ENCODE measurements at regions not wholly inside any gene's neighbourhood (a gene's known extent, or its start where the extent isn't known, plus 50 kb on each side); places are given as distances from the start of the nearest gene placed in this dataset.
"Not testable (repeated sequence)": the region's sequence is repeated elsewhere in the genome, so short reads cannot be mapped to it uniquely, and the experiment has no call there.

DNA sequence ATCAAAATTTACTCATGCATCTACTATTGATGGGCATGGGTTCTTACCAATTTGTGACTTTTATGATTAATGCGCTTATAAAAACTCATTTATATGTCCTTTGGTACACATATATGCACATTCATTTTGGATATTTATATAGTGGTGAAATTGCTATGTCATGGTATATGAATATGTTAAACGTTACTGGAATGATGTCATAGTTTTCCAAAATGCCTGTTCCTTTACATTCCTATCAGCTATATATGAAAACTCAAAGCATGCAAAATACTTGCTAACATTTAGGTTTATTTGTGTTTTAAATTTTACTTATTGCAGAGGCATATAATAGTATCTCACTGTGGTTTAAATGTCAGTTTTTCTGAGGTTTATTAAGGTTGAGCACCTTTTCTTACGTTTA is 1403.1 kb downstream of the HACE1 start:
- DNase-seq = no peak

DNA sequence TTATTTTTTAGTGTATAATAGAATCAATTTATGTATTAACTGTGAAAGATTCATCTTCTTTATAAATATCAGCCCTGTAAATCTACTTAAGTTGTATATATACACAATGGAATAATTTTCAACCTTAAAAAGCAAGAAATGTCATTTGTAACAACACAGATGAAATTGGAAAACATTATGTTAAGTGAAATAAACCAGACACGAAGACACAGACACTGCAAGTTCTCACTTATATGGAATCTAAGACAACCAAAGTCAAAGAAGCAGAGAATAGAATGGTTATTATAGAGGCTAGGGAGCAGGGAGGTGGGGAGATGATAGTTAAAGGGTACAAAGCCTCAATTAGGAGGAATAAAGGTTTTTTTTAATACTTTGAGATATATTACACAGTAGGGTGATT is 1404.4 kb downstream of the HACE1 start:
- DNase-seq = no peak

DNA sequence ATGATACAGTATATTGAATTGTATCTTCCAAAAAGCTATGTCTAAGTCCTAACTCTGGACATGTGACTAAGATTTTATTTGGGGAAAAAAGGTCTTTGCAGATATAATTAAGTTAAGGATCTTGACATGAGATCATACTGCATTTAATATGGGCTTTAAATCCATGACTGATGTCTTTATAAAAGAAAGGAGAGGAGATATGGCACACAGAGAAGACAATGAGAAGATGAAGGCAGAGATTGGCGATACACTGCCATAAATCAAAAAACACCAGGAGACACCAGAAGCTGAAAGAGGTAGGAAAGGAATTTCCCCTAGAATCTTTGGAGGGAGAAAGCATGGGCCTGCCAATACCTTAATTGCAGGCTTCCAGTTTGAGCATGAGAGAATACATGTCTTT is 1450.2 kb downstream of the HACE1 start:
- no peak for DNase-seq

DNA sequence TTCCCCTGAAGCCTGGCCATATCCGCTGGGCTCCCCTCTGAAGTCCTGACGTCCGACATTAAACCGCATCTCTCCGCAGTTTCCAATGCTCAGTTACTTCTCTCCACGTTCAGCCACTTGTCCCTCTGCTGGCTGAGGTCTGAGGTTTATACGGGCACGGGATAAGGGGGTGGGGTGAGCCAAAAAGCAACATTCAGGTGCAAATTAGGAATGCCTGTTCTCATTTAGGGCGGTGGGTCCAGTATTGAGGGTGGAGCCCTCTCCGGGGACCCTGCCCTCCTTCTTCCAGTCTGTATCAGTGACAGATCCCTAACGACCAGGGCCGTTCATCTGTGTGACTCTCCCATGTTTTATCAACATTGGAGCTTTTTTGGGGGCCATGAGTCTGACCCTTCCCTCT is 1454.4 kb downstream of the HACE1 start:
- DNase-seq = no peak

DNA sequence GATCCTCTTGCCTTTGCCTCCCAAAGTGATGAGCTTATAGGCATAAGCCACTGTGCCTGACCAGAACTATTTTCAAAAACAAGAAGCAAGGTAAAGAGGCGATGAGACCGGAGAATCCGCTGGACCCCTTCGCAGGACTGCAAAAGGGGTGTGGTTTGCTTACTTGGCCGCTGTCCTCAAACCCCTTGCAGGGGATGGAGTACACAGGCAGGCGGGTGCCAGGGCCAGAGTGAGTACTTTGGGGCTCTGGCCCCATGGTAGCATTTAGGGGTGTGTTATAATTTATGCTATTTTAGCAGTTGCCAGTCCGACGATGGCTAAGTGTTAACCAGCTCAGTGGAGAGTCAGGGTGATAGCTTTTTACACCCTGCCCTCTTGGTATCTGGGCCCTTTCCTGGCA is 1454.9 kb downstream of the HACE1 start:
- no peak for DNase-seq

DNA sequence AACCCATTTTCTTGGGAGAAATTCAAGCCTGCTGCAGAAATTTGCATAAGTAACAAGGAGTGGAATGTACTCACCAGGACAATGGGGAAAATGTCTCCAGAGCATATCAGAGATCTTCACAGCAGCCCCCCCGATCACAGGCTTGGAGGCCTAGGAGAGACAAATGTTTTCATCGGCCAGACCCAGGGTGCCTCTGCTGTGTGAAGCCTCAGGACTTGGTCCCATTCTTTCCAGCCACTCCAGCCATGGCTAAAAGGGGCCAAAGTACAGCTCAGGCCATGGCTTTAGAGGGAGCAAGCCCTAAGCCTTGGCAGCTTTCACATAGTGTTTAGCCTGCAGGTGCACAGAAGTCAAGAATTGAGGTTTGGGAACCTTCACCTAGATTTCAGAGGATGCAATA is 1463.0 kb downstream of the HACE1 start:
- DNase-seq = no peak

DNA sequence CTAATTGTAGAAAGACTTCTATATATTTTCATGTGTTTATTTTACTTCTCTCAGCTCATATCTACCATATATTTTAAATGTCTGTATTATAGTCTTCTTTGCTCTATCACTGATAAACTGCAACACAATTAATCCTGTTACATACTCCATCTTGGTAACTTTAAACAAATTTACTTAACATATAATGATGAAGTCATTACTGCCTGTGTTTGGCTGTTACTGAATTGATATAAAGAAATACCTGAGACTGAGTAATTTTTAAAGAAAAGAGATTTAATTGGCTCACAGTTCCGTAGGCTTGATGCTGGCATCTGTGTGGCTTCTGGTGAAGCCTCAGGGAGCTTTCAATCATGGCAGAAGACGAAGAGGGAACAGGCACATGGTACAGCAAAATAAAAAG is 1480.4 kb downstream of the HACE1 start:
- DNase-seq = no peak

DNA sequence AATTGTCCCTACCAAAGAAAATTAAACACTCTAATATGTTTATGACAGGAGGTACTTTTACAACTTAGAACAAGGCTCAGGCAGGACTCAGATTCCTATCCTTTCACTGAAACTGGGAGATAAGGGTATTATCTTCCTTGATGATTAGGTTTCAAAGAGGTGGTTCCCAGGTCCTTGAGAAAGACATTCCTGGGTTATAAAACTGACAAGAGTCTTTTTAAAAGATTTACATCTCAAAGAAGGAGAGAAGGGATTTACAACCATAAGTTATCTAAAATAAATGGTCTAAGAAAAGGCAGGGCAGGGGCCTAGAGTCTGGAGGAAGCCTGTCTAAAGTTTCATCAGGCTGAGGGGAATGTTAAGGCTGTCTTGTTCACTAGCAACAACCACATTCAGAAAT is 1492.5 kb downstream of the HACE1 start:
- no peak for DNase-seq

DNA sequence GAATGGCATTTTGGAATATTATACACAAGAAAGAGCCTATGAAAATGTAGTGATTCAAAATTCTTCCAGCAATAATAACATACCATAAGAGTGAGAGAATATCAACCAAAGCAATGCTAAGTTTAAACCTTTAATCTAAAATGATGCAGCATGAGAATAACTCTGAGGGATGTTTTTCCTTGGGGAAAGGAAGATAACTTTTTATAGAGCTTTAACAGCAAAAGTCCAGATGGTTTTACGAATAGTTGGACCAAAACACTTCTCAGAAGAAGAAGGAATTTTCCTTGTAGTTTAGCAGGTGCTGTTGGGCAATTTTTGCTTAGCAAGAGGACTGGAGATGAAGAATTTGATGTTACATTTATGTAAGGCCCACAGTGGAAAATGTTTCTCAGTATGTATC is 1503.2 kb downstream of the HACE1 start:
- no peak for DNase-seq

DNA sequence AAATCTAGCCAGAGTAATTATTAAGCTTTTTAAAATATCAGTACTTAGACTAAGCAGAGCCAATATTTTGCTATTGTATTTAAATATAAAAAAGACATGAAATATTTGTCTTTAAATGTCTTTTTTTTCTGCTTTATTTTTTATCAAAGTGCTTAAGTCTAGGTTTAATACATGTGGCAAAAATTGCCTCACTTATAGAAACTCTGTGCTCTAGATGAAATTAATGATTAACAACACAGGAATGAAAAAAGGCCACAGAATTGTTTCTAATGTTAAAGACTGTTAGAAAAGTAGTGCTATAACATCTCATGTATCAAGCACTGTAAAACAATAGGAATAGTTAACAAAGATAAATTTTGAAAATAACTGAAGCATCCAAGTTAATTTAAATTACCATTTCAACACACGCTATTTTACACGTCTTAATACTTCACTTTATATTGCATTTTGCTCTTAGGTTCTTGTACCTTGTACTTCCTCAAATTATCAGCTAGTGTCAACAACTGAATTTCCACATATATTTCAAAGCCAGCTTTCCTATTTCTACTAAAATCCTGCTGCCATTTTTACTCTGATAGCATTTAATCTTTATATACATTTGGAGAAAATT is 1515.1 kb downstream of the HACE1 start:
- no peak for DNase-seq

DNA sequence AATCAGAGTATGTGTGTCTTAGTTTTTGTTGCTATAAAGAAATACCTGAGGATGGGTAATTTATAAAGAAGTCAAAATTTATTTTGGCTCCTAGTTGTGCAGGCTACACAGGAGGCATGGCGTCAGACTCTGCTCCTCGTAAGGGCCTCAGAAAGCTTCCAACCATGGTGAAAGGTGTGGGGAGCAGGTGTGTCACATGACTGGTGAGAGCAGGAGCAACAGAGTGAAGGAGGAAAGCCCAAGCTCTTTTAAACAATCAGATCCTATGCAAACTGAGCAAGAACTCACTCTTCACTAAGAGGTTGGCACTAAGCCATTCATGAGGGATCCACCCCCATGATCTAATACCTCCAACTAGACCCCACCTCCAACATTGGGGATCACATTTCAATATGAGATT is 1524.3 kb downstream of the HACE1 start:
- no peak for DNase-seq

DNA sequence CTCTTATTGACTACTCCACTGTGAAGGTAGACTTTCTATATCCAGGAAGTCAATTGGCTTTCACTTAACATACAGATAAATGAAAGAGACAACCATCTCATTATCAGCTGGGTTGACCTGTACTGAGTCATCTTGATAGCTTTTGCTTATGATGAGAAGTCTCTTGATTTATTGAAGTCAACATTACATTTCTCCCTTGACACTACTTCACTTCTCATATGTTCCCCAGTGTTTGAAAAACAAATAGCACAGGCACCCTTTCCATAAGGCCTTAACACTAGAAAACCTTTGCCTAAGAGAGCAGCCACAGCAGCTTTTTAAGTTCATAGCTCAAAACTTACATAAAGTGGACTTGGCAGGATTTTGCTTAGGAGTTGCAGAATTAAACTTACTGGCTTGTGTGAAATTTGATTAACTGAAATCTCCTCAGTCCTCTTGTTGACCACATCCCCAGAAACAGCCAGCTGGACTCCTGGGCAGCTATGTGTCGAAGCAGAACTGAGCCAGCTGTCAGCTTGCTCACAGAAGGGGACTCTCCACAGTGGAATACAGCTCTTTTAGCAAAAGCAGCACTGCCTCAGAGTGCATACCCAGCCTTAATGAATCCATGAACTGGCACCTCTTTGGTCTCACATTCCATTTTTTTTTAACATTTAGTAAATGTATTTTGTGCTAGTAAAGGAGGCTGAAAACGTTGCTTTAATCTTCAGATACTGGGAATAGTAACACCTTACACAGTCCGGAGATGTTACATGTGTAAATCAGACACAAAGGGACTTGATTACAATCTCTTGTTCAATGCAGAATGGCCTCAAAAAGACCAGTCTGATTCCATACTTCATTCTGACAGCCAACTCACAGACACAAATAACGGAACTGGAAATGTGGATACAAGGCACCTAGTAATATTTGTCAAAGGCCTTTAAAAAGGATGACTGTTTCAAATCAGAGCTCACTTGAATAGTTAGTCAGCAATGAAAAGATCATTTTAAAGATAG is 1532.7 kb downstream of the HACE1 start:
- DNase-seq = no peak

DNA sequence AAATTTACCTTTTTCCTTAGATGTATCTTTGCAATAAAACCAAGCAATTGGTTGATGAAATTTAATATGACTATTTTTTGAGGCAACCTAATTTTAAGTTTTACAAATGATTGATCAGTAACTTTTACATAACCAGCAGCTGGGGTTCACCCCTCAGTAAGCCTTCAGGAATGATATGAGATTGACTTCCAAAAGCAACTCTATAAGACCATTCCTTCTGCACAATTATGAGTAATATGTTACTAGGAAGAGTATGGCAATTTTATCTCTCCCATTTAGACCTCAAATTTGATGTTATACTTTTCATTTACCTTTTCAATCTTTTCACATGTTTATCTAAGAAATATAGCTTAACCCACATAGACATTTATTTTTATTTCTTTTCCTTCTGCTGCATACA is 1546.3 kb downstream of the HACE1 start:
- no peak for DNase-seq

DNA sequence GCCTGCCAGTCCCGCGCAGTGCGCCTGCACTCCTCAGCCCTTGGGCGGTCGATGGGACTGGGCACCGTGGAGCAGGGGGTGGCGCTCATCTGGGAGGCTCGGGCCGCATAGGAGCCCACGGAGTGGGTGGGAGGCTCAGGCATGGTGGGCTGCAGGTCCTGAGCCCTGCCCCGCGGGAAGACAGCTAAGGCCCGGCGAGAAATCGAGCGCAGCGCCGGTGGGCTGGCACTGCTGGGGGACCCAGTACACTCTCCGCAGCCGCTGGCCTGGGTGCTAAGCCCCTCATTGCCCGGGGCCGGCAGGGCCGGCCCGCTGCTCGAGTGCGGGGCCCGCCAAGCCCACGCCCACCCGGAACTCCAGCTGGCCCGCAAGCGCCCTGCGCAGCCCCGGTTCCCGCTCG is 1565.3 kb downstream of the HACE1 start:
- not testable (repeated sequence) for DNase-seq

DNA sequence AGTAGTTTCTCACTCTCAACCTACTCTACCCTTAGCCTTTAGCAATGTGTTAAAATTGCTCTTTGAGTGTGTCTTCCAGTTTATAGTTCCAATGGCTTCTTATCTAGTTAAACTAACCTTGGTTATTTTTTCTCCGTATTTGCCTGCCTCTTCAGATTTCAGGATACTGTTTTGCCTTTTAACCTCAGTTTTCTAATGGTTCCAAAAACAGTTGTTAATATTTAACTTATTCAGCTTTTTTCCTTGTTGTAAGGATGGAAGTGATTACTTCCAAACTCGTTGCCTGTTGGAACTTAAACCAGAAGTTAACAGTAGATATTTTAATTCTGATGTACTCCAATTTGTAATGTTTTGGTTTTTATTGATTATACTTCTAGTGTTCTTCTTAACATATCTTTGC is 1574.9 kb downstream of the HACE1 start:
- DNase-seq = no peak

DNA sequence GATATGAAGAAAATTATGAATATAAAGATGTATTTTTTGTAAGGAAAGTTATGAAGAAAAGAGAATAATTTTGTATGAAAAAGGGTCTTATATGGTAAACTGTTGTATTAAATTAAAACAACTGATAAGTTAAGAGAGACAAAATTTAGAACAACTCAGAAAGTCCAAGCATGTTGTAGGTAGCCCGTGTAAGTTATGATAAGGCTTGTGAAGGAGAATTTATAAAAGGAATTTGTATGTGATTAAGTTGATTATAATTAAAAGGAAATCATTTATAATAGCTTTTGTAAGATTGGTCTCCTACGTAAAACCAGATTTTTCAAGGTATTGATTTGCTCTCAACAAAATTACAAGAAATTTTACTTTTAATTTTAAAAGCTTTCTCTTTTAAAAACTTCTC is 1579.3 kb downstream of the HACE1 start:
- DNase-seq = no peak

DNA sequence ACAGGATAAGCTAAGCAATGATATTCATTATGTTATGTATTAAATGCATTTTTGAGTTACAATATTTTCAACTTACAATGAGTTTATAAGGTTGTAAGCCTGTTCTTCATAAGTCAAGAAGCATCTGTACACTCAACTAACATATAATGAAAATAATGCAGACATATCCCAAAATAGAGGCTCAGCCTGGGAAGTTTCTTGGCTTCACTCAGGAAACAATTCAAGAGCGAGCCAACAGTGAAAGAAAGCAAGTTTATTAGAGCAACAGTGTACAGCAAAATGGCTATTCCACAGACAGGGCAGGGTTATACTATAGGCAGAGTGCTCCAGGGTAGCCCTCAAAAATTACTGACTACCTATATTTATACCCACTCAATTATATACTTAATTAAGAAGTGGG is 1581.8 kb downstream of the HACE1 start:
- no peak for DNase-seq

DNA sequence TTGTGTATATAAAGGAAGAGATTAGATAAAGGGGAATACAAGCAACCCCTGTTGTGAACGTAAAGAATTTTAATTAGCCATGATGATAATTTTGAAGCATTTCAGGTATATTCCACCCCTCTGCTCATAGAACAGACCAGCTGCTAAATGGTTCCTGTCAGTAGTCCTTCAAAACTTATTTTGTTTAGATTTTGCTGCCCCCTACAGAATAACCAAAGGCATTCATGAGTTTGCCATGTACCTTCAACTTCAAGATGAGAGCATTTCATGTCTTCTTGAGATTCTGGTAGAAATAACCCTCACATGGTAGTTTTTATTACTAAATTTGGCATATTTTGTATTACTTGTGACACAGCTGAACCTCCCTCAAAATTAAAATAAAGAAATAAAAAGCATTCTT is 1586.7 kb downstream of the HACE1 start:
- no peak for DNase-seq

DNA sequence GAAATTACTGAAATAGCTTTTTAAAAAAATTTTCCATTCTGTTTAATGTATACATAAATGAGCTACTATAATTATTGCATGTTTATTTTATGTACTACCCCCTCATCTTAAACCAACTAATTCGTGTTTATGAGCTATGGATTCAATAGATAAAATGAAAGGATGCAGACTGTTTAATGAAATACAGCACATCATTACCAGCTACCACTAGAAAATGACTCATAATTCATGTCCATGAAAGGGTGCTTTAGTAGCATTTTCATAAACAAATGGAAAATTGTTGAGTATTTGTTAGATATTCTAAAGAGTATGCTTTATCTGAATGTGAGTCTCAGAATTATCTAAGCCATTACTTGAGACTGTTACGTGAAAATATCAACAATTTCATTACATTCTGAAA is 1590.1 kb downstream of the HACE1 start:
- DNase-seq = no peak

DNA sequence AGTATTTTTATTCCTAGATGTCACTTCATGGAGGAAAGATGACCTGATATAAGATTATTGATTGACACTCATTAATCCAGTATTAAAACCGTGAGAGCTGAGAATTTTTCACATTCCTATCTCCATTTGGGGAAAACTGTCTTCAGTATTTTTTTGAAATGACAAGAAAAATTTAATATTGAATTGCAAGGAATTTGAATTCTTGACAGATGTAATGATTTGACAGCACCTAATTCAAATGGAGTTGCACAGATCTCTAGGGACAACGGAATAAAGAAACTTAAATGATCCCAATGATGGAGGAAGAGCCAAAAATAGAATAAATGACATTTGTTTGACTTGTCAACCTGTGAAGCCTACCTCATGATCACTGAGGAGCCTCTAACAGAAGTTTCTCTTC is 1591.4 kb downstream of the HACE1 start:
- no peak for DNase-seq

DNA sequence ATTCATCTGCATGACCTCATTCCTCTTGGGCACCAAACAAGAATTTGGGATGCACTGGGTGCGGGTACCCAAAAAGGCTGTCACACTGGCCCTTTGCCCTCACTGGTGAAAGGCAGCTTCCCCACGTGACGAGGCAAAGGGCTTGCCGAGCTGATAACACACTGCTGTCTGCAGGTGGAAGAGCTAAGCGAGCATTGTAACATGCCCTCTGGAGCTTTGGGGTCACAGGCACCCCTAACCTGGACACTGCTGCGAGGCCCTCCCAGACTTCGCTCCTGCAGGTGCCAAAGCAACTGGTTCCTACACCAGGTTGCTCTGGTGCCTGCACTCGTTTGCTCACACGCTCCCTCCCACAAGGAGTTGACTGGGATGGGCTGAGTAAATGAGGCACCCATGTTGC is 1595.7 kb downstream of the HACE1 start:
- DNase-seq = no peak

DNA sequence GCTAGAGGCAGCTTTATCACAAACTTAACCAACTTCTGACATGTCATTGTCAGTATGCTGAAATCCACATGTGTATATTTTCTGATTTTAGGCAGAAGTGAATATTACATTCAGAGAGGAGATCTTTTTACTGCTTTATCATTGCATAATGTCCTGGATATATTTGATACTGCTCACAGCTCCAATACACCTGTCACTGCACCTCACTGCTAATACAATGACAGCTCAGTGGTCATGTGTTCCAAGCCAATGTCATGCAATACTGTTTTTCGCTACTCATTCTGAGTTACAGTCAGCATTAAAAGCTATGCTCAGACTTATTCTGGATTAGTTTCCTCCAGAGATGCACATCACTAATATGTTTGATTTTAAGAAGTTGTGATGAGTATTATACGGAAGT is 1604.6 kb downstream of the HACE1 start:
- no peak for DNase-seq

DNA sequence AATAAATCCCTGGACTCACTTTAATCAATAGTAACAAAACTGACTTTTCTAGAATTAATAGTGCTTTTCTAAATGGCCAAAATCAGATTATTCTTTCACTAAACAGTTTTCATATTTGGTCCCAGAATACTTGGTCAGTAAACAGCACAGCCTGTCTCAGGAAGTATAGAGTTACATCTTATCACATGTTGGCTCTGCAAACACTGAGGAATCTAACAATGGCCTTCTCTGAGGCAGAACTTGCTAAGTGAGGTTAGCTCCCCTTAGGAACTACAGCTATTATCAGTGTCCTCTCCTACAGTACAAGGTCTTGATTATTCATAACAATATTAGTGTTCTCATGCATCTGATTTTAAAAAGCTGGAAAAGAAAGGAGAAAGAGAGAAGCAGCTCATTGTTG is 1622.8 kb downstream of the HACE1 start:
- no peak for DNase-seq

DNA sequence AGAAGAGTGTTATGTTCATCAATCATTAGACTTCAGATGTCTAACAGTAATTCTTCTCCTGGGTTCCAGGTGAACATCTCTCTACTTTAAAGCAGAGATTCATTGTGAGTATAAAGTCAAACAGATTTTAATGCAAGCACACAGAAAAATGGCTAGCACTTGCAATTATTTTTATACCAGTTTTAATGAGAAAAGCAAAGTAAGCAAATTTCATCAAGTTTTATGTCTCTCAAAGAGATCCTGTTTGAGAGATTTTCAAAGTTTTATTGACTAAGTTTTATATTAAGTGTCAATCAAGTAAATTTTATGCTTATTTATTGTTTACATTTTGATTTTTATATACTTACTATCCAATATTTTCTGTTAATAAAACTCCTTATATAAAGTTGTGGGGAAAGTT is 1628.5 kb downstream of the HACE1 start:
- DNase-seq = no peak

DNA sequence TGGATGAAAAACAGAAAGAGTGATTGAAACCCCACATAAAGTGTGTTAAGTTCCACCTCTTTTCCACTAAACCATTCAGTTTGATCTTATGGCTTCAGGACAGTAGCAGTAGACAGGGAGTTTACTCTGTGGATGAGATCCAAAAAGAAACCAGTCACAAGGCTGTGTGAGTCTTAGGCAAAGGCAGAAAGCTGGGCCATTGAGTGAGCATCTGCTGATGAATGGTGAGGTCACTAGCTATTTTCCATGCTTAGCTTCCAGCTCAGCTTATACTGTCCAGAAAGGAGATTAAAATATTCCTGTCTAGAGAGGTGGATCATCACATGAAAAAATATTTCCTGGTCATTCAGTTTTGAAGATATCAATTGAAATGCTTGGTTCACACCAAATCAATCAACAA is 1643.9 kb downstream of the HACE1 start:
- no peak for DNase-seq
